ENCODE measurements at regions not wholly inside any gene's neighbourhood (a gene's known extent, or its start where the extent isn't known, plus 50 kb on each side); places are given as distances from the start of the nearest gene placed in this dataset.
A peak's percentile ranks its signal among the peaks of the same experiment; 100 is the strongest.

DNA sequence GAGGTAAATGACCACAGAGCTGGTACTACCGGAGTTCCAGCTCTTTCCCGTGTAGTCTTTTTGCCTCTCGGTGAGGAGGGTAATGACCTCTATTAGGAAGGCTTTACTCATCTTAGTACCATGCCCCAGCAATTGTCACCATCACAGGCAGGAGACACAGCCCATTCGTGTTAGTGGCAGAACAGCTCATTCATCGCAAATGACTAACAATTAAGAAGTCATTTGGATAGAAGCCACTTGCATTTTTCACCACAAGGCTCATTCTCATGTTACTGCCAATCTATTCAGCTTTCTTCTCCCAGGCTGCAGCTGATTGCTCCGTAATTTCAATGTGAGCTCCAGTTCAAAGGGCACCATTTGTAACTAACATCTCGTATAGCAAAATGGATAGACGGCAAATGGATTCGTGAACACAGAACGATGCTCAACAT, 718.8 kb upstream of the TMEM132C start:
- ChIA-PET CTCF (interaction anchor here (0.6 kb wide), 1 partner anchor 130 kb away, joined by 4 read pairs; no protein-coding TSS in a partner anchor), POLR2A (no interaction called here)
- no peak overlapping the region for H3K4me3 Mint-ChIP-seq (ENCODE audit: unreplicated experiment)

GRCh38 chr12:127550271-127550670, 716.7 kb upstream of the TMEM132C start:
- BruUV-seq (replicated peaks) = no TSS peak
- no peak overlapping the region for H3K27ac Mint-ChIP-seq (ENCODE audit: low read depth, unreplicated experiment)
- no peaks in the 10 kb centered on the region for H3K36me3 Mint-ChIP-seq (ENCODE audit: insufficient read depth, unreplicated experiment)
- H3K27me3 Mint-ChIP-seq (ENCODE audit: insufficient read depth, unreplicated experiment) = no peaks in the 10 kb centered on the region
- intact Hi-C loops (cut with micrococcal nuclease) = no loop called here
- DNase-seq (ENCODE audit: unreplicated experiment) = peak; percentile 70
- POLR2A ChIA-PET = no interaction called here
- H3K4me1 Mint-ChIP-seq (ENCODE audit: insufficient read depth, unreplicated experiment) = peaks cover 6% of the 10 kb centered on the region
- TF ChIP-seq, protein P1, sequence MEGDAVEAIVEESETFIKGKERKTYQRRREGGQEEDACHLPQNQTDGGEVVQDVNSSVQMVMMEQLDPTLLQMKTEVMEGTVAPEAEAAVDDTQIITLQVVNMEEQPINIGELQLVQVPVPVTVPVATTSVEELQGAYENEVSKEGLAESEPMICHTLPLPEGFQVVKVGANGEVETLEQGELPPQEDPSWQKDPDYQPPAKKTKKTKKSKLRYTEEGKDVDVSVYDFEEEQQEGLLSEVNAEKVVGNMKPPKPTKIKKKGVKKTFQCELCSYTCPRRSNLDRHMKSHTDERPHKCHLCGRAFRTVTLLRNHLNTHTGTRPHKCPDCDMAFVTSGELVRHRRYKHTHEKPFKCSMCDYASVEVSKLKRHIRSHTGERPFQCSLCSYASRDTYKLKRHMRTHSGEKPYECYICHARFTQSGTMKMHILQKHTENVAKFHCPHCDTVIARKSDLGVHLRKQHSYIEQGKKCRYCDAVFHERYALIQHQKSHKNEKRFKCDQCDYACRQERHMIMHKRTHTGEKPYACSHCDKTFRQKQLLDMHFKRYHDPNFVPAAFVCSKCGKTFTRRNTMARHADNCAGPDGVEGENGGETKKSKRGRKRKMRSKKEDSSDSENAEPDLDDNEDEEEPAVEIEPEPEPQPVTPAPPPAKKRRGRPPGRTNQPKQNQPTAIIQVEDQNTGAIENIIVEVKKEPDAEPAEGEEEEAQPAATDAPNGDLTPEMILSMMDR (IDR thresholded peaks at IDR 0.05; ENCODE audit: unreplicated experiment) = no peak
- CTCF ChIA-PET = no interaction called here
- no peak overlapping the region for H3K4me3 Mint-ChIP-seq (ENCODE audit: unreplicated experiment)
- H3K9me3 Mint-ChIP-seq (ENCODE audit: unreplicated experiment) = no peaks in the 10 kb centered on the region

More for the DNA sequence above, 718.8 kb upstream of the TMEM132C start:
- Mint-ChIP-seq H3K27me3 (ENCODE audit: insufficient read depth, unreplicated experiment) (no peaks in the 10 kb centered on the region), H3K36me3 (ENCODE audit: insufficient read depth, unreplicated experiment) (no peaks in the 10 kb centered on the region), H3K4me1 (ENCODE audit: insufficient read depth, unreplicated experiment) (peaks cover 6% of the 10 kb centered on the region), H3K9me3 (ENCODE audit: unreplicated experiment) (no peaks in the 10 kb centered on the region), H3K27ac (ENCODE audit: low read depth, unreplicated experiment) (no peak overlapping the region)
- intact Hi-C loops (cut with micrococcal nuclease) = no loop called here
- BruUV-seq (replicated peaks) = no TSS peak
- DNase-seq (ENCODE audit: unreplicated experiment) = peak; percentile 43
- TF ChIP-seq, protein P1 (IDR thresholded peaks at IDR 0.05; ENCODE audit: unreplicated experiment) = no peak

DNA sequence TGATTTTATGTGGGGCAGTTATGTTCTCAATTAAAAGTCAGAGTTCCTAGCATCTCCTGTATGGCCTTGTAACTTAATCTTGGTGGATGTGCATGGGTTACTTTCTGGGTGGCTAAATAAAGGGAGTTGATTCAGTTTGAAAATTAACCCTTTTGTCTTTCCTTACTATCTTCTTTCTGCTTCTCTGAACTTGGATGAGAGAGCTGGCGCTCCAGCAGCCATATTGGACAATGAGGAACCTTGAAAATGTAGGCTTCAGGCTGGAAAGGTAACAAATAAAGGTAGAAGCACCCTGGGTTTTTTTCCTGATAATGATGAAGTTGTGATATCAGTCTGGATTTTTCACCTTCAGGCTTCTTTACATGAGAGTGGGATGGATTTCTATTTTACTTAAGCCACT, 714.1 kb upstream of the TMEM132C start:
- no TSS peak for BruUV-seq (replicated peaks)
- Mint-ChIP-seq H3K36me3 (ENCODE audit: insufficient read depth, unreplicated experiment) (no peaks in the 10 kb centered on the region), H3K27me3 (ENCODE audit: insufficient read depth, unreplicated experiment) (no peaks in the 10 kb centered on the region), H3K4me3 (ENCODE audit: unreplicated experiment) (no peak overlapping the region), H3K9me3 (ENCODE audit: unreplicated experiment) (peaks cover 7% of the 10 kb centered on the region), H3K27ac (ENCODE audit: low read depth, unreplicated experiment) (no peak overlapping the region), H3K4me1 (ENCODE audit: insufficient read depth, unreplicated experiment) (peaks cover 6% of the 10 kb centered on the region)
- no peak for DNase-seq (ENCODE audit: unreplicated experiment)
- TF ChIP-seq, protein P1 (IDR thresholded peaks at IDR 0.05; ENCODE audit: unreplicated experiment) = no peak
- CTCF ChIA-PET = no interaction called here
- intact Hi-C loops (cut with micrococcal nuclease) = no loop called here
- POLR2A ChIA-PET = no interaction called here

DNA sequence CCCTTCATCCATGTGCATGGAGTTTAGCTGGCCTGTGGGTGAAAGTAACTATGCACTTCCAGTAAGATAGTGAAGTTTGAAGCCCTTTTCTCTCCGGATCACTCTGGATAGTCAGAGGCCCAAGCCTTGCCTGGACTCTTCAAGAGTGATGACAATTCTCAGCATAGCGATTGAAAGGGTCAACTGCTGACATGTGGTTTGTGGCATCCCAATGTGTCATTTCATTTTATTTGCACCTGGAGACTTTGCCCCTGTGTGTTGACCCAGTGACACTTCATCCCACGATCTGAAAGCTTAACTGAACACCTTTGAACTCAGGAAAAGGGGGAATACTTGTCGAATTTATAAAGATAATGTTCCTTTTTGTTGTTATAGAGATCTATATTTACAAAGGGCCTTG, 711.9 kb upstream of the TMEM132C start:
- Mint-ChIP-seq H3K4me1 (ENCODE audit: insufficient read depth, unreplicated experiment) (peaks cover 9% of the 10 kb centered on the region), H3K9me3 (ENCODE audit: unreplicated experiment) (peaks cover 7% of the 10 kb centered on the region), H3K27me3 (ENCODE audit: insufficient read depth, unreplicated experiment) (no peaks in the 10 kb centered on the region), H3K27ac (ENCODE audit: low read depth, unreplicated experiment) (no peak overlapping the region), H3K36me3 (ENCODE audit: insufficient read depth, unreplicated experiment) (no peaks in the 10 kb centered on the region), H3K4me3 (ENCODE audit: unreplicated experiment) (no peak overlapping the region)
- BruUV-seq (replicated peaks) = no TSS peak
- ChIA-PET POLR2A (no interaction called here), CTCF (no interaction called here)
- TF ChIP-seq, protein P1 (IDR thresholded peaks at IDR 0.05; ENCODE audit: unreplicated experiment) = no peak
- intact Hi-C loops (cut with micrococcal nuclease) = no loop called here
- no peak for DNase-seq (ENCODE audit: unreplicated experiment)
